Loucy (cell line): ENCODE measurements at regions not wholly inside any gene's neighbourhood (a gene's known extent, or its start where the extent isn't known, plus 50 kb on each side); places are given as distances from the start of the nearest gene placed in this dataset.

ENCODE experiments used
- H2AFZ ChIP-seq: fragments of 200-600 bp; sonication (generic); 2 replicates; pipeline ENCODE4 v1.6.0; 2016; ENCODE audit warnings: antibody characterized with exemption, mild to moderate bottlenecking, low read length, moderate library complexity
- H3F3A ChIP-seq: fragments of 200-600 bp; 2 replicates; pipeline ENCODE4 v1.6.0; 2016; ENCODE audit warnings: antibody characterized with exemption, low read depth, mild to moderate bottlenecking
- H3K27me3 ChIP-seq: fragments of 200-600 bp; sonication (generic); 2 replicates; pipeline ENCODE4 v1.6.1; 2014; ENCODE audit warnings: low read length, mild to moderate bottlenecking; ENCODE audit not compliant: insufficient read depth, poor library complexity, severe bottlenecking
- H3K36me3 ChIP-seq: fragments of 200-600 bp; sonication (generic); 2 replicates; pipeline ENCODE4 v1.6.1; 2016; ENCODE audit warnings: low read length; ENCODE audit not compliant: insufficient read depth
- H3K4me1 ChIP-seq: fragments of 200-600 bp; sonication (generic); 2 replicates; pipeline ENCODE4 v1.5.1; 2014; ENCODE audit warnings: low read length, mild to moderate bottlenecking; ENCODE audit not compliant: insufficient read depth, poor library complexity, severe bottlenecking
- H3K4me2 ChIP-seq: fragments of 200-600 bp; sonication (generic); 2 replicates; pipeline ENCODE4 v1.6.0; 2014; ENCODE audit warnings: antibody characterized with exemption, low read length, low read depth, mild to moderate bottlenecking; ENCODE audit not compliant: poor library complexity, severe bottlenecking
- H3K4me3 ChIP-seq: fragments of 200-600 bp; sonication (generic); 2 replicates; pipeline ENCODE4 v1.5.1; 2014; ENCODE audit warnings: low read length, mild to moderate bottlenecking, mixed read lengths; ENCODE audit not compliant: poor library complexity, severe bottlenecking
- H3K79me2 ChIP-seq: fragments of 200-600 bp; sonication (generic); 2 replicates; pipeline ENCODE4 v1.6.1; 2014; ENCODE audit warnings: low read length; ENCODE audit not compliant: insufficient read depth
- H3K9ac ChIP-seq: fragments of 200-600 bp; sonication (generic); 2 replicates; pipeline ENCODE4 v1.6.0; 2014; ENCODE audit warnings: mild to moderate bottlenecking, low read depth, low read length, moderate library complexity; ENCODE audit not compliant: poor library complexity, severe bottlenecking
- H3K9me2 ChIP-seq: fragments of 200-600 bp; sonication (generic); replicated peaks from 2 replicates; pipeline ENCODE4 v1.6.1; 2016; ENCODE audit warnings: low read depth, low read length, mixed read lengths
- H3K9me3 ChIP-seq: fragments of 200-600 bp; sonication (generic); 2 replicates; pipeline ENCODE4 v1.6.1; 2014; ENCODE audit warnings: mild to moderate bottlenecking, antibody characterized with exemption, low read length, low read depth; ENCODE audit not compliant: insufficient read depth
- H4K20me1 ChIP-seq: fragments of 200-600 bp; sonication (generic); 2 replicates; pipeline ENCODE4 v1.6.0; 2014; ENCODE audit warnings: antibody characterized with exemption, low read length, mild to moderate bottlenecking; ENCODE audit not compliant: insufficient read depth, poor library complexity, severe bottlenecking
- CTCF ChIP-seq: fragments of 200-600 bp; sonication (generic); conservative IDR thresholded peaks from 2 replicates; pipeline ENCODE4 v1.5.1; 2014; ENCODE audit warnings: mild to moderate bottlenecking, antibody characterized with exemption, low read length
- EZH2phosphoT487 ChIP-seq: fragments of 200-600 bp; IDR thresholded peaks from 2 replicates; pipeline ENCODE4 v1.6.1; 2018; ENCODE audit warnings: antibody characterized with exemption, mild to moderate bottlenecking, moderate library complexity, borderline replicate concordance

- Histone ChIP-seq H3K79me2 (no peaks in the 10 kb centered on the region), H3K9me3 (no peaks in the 10 kb centered on the region), H3K9me2 (no peaks in the 10 kb centered on the region), H3K9ac (no peak overlapping the region), H3K4me1 (no peaks in the 10 kb centered on the region), H4K20me1 (no peaks in the 10 kb centered on the region), H3K27me3 (no peaks in the 10 kb centered on the region), H3K4me2 (no peak overlapping the region), H2AFZ (no peak overlapping the region), H3F3A (no peaks in the 10 kb centered on the region), H3K36me3 (no peaks in the 10 kb centered on the region), H3K4me3 (no peak overlapping the region)
- no peak for TF ChIP-seq CTCF
- TF ChIP-seq EZH2phosphoT487: no peak
These were observed 112.7 kb upstream of the UBL3 start for GRCh38 chr13:29963089-29963488.

GRCh38 chr13:29961036-29961670 lies 110.7 kb upstream of the UBL3 start:
- Histone ChIP-seq H3K4me3 (no peak overlapping the region), H3K4me1 (no peaks in the 10 kb centered on the region), H3K9ac (no peak overlapping the region)

GRCh38 chr13:29959603-29960002 lies 109.2 kb upstream of the UBL3 start:
- no peak overlapping the region for H3K4me3 ChIP-seq
- H3K9me3 ChIP-seq: no peaks in the 10 kb centered on the region
- no peaks in the 10 kb centered on the region for H3K27me3 ChIP-seq
- H4K20me1 ChIP-seq: no peaks in the 10 kb centered on the region
- no peak overlapping the region for H3K9ac ChIP-seq
- H3F3A ChIP-seq: no peaks in the 10 kb centered on the region
- H3K4me1 ChIP-seq: no peaks in the 10 kb centered on the region
- no peak overlapping the region for H2AFZ ChIP-seq
- H3K4me2 ChIP-seq: no peak overlapping the region
- H3K36me3 ChIP-seq: no peaks in the 10 kb centered on the region
- no peak for TF ChIP-seq CTCF
- TF ChIP-seq EZH2phosphoT487: no peak
- H3K9me2 ChIP-seq: no peaks in the 10 kb centered on the region
- no peaks in the 10 kb centered on the region for H3K79me2 ChIP-seq

More at GRCh38 chr13:29961036-29961670, 110.7 kb upstream of the UBL3 start:
- no peak overlapping the region for H3K4me2 ChIP-seq
- H3K9me3 ChIP-seq: no peaks in the 10 kb centered on the region
- no peak overlapping the region for H2AFZ ChIP-seq
- H3K36me3 ChIP-seq: no peaks in the 10 kb centered on the region
- H3K9me2 ChIP-seq: no peaks in the 10 kb centered on the region
- no peaks in the 10 kb centered on the region for H3K27me3 ChIP-seq
- no peaks in the 10 kb centered on the region for H4K20me1 ChIP-seq
- TF ChIP-seq CTCF (no peak), EZH2phosphoT487 (no peak)
- no peaks in the 10 kb centered on the region for H3K79me2 ChIP-seq
- no peaks in the 10 kb centered on the region for H3F3A ChIP-seq
